ENCODE measurements at regions not wholly inside any gene's neighbourhood (a gene's known extent, or its start where the extent isn't known, plus 50 kb on each side); places are given as distances from the start of the nearest gene placed in this dataset.

DNA sequence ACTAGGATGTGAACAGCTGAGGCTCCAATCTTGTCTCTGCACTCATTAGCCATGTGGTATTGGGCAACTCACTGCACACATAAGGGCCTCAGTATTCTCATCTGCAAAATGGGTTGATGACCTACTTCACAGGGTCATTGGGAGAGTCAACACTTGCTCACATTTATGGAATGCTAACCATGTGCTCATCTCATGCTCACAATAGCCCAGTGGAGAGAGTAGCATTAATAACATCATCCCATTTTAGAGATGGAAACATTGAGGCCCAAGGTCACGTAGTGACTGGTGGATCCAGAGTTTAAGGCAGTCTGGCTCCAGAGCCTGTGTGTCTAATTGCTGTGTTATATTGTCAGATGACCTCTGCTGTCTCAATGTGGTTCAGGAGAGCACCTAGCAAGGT, 270.2 kb upstream of the SRRM4 start (continued):
- TF ChIP-seq, protein P1, sequence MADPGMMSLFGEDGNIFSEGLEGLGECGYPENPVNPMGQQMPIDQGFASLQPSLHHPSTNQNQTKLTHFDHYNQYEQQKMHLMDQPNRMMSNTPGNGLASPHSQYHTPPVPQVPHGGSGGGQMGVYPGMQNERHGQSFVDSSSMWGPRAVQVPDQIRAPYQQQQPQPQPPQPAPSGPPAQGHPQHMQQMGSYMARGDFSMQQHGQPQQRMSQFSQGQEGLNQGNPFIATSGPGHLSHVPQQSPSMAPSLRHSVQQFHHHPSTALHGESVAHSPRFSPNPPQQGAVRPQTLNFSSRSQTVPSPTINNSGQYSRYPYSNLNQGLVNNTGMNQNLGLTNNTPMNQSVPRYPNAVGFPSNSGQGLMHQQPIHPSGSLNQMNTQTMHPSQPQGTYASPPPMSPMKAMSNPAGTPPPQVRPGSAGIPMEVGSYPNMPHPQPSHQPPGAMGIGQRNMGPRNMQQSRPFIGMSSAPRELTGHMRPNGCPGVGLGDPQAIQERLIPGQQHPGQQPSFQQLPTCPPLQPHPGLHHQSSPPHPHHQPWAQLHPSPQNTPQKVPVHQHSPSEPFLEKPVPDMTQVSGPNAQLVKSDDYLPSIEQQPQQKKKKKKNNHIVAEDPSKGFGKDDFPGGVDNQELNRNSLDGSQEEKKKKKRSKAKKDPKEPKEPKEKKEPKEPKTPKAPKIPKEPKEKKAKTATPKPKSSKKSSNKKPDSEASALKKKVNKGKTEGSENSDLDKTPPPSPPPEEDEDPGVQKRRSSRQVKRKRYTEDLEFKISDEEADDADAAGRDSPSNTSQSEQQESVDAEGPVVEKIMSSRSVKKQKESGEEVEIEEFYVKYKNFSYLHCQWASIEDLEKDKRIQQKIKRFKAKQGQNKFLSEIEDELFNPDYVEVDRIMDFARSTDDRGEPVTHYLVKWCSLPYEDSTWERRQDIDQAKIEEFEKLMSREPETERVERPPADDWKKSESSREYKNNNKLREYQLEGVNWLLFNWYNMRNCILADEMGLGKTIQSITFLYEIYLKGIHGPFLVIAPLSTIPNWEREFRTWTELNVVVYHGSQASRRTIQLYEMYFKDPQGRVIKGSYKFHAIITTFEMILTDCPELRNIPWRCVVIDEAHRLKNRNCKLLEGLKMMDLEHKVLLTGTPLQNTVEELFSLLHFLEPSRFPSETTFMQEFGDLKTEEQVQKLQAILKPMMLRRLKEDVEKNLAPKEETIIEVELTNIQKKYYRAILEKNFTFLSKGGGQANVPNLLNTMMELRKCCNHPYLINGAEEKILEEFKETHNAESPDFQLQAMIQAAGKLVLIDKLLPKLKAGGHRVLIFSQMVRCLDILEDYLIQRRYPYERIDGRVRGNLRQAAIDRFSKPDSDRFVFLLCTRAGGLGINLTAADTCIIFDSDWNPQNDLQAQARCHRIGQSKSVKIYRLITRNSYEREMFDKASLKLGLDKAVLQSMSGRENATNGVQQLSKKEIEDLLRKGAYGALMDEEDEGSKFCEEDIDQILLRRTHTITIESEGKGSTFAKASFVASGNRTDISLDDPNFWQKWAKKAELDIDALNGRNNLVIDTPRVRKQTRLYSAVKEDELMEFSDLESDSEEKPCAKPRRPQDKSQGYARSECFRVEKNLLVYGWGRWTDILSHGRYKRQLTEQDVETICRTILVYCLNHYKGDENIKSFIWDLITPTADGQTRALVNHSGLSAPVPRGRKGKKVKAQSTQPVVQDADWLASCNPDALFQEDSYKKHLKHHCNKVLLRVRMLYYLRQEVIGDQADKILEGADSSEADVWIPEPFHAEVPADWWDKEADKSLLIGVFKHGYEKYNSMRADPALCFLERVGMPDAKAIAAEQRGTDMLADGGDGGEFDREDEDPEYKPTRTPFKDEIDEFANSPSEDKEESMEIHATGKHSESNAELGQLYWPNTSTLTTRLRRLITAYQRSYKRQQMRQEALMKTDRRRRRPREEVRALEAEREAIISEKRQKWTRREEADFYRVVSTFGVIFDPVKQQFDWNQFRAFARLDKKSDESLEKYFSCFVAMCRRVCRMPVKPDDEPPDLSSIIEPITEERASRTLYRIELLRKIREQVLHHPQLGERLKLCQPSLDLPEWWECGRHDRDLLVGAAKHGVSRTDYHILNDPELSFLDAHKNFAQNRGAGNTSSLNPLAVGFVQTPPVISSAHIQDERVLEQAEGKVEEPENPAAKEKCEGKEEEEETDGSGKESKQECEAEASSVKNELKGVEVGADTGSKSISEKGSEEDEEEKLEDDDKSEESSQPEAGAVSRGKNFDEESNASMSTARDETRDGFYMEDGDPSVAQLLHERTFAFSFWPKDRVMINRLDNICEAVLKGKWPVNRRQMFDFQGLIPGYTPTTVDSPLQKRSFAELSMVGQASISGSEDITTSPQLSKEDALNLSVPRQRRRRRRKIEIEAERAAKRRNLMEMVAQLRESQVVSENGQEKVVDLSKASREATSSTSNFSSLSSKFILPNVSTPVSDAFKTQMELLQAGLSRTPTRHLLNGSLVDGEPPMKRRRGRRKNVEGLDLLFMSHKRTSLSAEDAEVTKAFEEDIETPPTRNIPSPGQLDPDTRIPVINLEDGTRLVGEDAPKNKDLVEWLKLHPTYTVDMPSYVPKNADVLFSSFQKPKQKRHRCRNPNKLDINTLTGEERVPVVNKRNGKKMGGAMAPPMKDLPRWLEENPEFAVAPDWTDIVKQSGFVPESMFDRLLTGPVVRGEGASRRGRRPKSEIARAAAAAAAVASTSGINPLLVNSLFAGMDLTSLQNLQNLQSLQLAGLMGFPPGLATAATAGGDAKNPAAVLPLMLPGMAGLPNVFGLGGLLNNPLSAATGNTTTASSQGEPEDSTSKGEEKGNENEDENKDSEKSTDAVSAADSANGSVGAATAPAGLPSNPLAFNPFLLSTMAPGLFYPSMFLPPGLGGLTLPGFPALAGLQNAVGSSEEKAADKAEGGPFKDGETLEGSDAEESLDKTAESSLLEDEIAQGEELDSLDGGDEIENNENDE (IDR thresholded peaks at IDR 0.05; ENCODE audit: insufficient replicate concordance, low read length) = no peak
